ENCODE measurements at regions not wholly inside any gene's neighbourhood (a gene's known extent, or its start where the extent isn't known, plus 50 kb on each side); places are given as distances from the start of the nearest gene placed in this dataset.
A peak's percentile ranks its signal among the peaks of the same experiment; 100 is the strongest.

DNA sequence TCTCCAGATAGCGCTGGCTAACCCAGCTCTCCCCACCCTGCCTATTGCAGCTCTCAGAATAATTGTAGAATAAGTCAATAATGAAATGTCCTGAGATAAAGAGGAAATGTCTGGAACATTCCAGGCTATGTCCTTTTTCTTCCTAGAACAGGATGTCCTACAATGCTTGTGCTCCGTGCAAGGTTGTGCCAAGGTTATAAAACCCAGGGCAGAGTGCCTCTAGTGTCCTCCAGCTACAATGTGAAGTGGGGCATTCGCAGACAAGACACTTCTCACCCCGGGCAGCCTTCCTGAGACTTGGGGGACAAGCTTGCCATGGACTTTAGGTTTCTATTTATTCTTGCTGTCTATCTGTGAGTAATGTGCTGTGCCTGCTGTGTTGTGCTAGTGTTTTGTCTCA lies 900.6 kb downstream of the TUSC7 start:
- H3K27me3 ChIP-seq: no peaks in the 10 kb centered on the region
- no peak overlapping the region for H3K27ac ChIP-seq
- intact Hi-C loops (cut with DNase I): no loop called here
- DNase-seq: no peak
- TF ChIP-seq, protein P1, sequence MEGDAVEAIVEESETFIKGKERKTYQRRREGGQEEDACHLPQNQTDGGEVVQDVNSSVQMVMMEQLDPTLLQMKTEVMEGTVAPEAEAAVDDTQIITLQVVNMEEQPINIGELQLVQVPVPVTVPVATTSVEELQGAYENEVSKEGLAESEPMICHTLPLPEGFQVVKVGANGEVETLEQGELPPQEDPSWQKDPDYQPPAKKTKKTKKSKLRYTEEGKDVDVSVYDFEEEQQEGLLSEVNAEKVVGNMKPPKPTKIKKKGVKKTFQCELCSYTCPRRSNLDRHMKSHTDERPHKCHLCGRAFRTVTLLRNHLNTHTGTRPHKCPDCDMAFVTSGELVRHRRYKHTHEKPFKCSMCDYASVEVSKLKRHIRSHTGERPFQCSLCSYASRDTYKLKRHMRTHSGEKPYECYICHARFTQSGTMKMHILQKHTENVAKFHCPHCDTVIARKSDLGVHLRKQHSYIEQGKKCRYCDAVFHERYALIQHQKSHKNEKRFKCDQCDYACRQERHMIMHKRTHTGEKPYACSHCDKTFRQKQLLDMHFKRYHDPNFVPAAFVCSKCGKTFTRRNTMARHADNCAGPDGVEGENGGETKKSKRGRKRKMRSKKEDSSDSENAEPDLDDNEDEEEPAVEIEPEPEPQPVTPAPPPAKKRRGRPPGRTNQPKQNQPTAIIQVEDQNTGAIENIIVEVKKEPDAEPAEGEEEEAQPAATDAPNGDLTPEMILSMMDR (IDR thresholded peaks at IDR 0.05): no peak
- no peaks in the 10 kb centered on the region for H3K36me3 ChIP-seq
- H3K4me3 ChIP-seq: no peak overlapping the region
- peak; percentile 54 for ATAC-seq
- no peaks in the 10 kb centered on the region for H3K4me1 ChIP-seq
- H3K9me3 ChIP-seq: no peaks in the 10 kb centered on the region

DNA sequence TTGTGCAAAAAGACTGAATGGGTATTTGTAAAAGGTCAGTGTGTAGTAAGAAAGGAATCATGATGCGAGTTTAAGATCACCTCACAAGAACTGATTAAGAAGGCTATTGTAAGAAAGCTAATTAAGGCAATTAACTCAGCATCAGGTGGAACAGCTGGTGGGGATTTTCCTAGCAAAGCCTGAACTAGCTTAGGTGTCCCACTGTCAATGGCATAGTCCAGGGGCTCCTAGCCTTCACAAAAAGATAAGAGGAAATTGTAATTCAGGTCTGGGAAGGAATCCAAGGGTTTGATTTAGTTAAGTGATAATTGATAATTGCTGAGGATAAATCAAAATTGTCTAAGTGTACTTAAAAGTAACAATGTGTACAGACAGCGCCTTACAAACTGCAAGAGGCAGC lies 901.6 kb downstream of the TUSC7 start:
- Histone ChIP-seq H3K9me3 (no peaks in the 10 kb centered on the region), H3K4me3 (no peak overlapping the region), H3K27ac (no peak overlapping the region), H3K36me3 (no peaks in the 10 kb centered on the region), H3K27me3 (no peaks in the 10 kb centered on the region), H3K4me1 (no peaks in the 10 kb centered on the region)
- intact Hi-C loops (cut with DNase I): no loop called here
- TF ChIP-seq, protein P1 (IDR thresholded peaks at IDR 0.05): no peak
- ATAC-seq (no peak), DNase-seq (no peak)

DNA sequence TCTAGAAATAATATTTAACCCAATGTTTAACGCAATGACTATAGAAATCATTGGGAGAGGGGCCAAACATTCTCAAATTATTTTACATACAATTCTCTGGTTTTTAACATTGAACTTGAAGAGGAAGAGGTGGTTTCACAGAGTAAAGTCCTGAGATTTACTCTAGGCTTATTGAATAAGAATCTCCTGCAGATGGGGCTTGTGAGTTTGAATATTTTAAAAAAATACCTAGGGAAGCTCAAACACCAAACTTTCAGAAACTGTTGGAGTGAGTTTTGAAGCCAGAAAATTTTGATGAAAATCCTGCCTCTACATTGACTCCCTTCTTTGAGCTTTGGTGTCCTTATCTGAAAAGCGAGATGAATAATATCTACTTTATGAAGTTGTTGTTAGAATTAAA lies 906.6 kb downstream of the TUSC7 start:
- Histone ChIP-seq H3K9me3 (no peaks in the 10 kb centered on the region), H3K36me3 (no peaks in the 10 kb centered on the region), H3K4me3 (no peak overlapping the region), H3K27ac (no peak overlapping the region), H3K27me3 (no peaks in the 10 kb centered on the region), H3K4me1 (no peaks in the 10 kb centered on the region)
- TF ChIP-seq, protein P1 (IDR thresholded peaks at IDR 0.05): no peak
- intact Hi-C loops (cut with DNase I): no loop called here
- DNase-seq (no peak), ATAC-seq (no peak)

DNA sequence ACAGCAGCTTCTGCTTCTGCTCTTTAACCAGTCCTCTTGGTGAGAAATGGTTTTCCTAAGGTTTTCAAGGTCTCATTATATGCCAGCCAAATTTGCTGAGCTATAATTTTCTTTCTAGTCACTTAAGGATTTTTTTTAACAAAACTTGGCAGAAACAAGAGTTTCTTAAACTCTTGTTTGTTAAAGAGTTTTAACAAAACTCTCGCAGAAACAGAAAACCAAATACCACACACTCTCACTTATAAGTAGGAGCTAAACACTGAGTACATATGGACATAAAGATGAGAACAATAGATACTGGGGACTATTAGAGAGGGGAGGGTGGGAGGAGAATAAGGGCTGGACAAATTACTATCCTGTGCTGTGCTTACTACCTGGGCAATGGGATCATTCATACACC lies 908.3 kb downstream of the TUSC7 start:
- H3K4me3 ChIP-seq: no peak overlapping the region
- intact Hi-C loops (cut with DNase I): no loop called here
- H3K27ac ChIP-seq: no peak overlapping the region
- H3K36me3 ChIP-seq: no peaks in the 10 kb centered on the region
- TF ChIP-seq, protein P1 (IDR thresholded peaks at IDR 0.05): no peak
- no peak for ATAC-seq
- H3K4me1 ChIP-seq: peaks cover 0 to 4% of the 10 kb centered on the region in 2 donors
- DNase-seq: peak in 2 of 4 donors; percentile 15 to 18
- H3K27me3 ChIP-seq: no peaks in the 10 kb centered on the region
- no peaks in the 10 kb centered on the region for H3K9me3 ChIP-seq

DNA sequence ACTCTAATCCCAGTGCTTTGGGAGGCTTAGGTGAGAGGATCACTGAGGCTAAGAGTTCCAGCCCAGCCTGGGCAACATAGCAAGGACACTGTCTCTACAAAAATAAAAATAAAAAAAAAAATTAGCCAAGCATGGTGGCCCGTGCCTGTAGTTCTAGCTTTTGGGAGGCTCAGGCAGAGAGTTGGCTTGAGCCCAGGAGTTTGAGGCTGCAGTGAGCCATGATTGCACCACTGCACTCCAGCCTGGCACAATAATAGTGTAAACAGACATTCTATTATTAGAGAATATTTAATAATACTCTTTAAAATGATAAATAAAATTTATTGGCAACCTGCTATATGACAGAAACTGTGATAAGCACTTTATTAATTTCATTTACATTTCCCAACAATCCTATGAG lies 908.9 kb downstream of the TUSC7 start:
- DNase-seq (no peak), ATAC-seq (no peak)
- no peaks in the 10 kb centered on the region for H3K36me3 ChIP-seq
- TF ChIP-seq, protein P1 (IDR thresholded peaks at IDR 0.05): no peak
- no peak overlapping the region for H3K4me3 ChIP-seq
- H3K4me1 ChIP-seq: peaks cover 0 to 4% of the 10 kb centered on the region in 2 donors
- intact Hi-C loops (cut with DNase I): no loop called here
- H3K9me3 ChIP-seq: no peaks in the 10 kb centered on the region
- no peak overlapping the region for H3K27ac ChIP-seq
- H3K27me3 ChIP-seq: no peaks in the 10 kb centered on the region
